HG02678 (cell line): ENCODE measurements at regions not wholly inside any gene's neighbourhood (a gene's known extent, or its start where the extent isn't known, plus 50 kb on each side); places are given as distances from the start of the nearest gene placed in this dataset.

Source experiments
- ATAC-seq: cut with Tn5 transposase; IDR thresholded peaks from one replicate; pipeline ENCODE4 v1.9.1; 2021; ENCODE audit warnings: mild to moderate bottlenecking, moderate library complexity; ENCODE audit not compliant: unreplicated experiment

DNA sequence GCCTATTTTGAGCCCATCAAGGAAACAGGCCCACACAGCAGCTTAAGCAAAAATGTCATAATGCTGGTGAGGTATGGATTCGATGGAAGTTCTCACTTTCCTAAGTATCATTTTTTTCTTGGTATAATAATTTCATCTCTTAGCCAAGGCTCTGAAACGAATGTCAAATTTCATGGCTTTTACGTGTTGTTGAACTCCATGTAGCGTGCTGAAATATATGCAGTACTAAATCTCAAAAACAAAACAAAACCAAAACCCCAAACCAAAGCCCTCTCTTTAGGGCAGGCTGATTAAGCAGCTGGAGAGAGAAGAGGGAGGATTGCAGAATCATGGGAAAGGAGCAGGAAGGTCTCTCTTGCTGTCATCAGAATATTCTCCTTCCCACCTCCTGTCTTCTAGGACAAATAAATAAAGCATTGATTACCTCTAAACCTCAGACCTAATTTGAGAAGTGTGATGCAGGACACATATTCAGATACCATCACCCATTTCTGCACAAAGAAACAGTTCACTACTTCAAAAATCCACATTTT lies 58.3 kb downstream of the TMEM174 start:
- no peak for ATAC-seq

GRCh38 chr5:73230264-73231245 lies 57.6 kb downstream of the TMEM174 start:
- ATAC-seq, result no peak

DNA sequence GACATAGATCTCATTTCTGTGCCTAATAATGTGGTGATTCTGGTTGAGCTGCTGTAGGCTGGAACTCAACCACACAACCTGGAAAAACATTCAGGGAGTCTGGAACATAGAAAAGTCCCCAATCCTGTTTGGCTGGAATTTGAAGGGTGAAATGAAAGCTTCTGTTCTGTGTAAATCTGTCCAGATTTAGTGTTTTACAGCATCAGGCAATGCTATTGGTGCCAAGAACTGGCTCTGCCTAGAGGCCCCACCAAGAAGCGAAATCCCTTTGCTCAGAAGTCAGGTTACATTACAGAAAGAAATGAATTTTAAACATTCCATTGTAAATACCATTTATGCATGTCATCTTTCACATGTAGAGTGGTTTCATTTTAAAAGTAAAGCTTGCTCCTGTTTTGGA lies 56.3 kb downstream of the TMEM174 start:
- ATAC-seq, result no peak

GRCh38 chr5:73228052-73228451 lies 55.1 kb downstream of the TMEM174 start:
- ATAC-seq, result no peak
